ENCODE measurements at regions not wholly inside any gene's neighbourhood (a gene's known extent, or its start where the extent isn't known, plus 50 kb on each side); places are given as distances from the start of the nearest gene placed in this dataset.

GRCh38 chr11:134508219-134508990 is 96.4 kb upstream of the B3GAT1 start:
- TF ChIP-seq POLR2AphosphoS5 (IDR thresholded peaks at IDR 0.05), result no peak
- TF ChIP-seq, protein P1, sequence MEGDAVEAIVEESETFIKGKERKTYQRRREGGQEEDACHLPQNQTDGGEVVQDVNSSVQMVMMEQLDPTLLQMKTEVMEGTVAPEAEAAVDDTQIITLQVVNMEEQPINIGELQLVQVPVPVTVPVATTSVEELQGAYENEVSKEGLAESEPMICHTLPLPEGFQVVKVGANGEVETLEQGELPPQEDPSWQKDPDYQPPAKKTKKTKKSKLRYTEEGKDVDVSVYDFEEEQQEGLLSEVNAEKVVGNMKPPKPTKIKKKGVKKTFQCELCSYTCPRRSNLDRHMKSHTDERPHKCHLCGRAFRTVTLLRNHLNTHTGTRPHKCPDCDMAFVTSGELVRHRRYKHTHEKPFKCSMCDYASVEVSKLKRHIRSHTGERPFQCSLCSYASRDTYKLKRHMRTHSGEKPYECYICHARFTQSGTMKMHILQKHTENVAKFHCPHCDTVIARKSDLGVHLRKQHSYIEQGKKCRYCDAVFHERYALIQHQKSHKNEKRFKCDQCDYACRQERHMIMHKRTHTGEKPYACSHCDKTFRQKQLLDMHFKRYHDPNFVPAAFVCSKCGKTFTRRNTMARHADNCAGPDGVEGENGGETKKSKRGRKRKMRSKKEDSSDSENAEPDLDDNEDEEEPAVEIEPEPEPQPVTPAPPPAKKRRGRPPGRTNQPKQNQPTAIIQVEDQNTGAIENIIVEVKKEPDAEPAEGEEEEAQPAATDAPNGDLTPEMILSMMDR (IDR thresholded peaks at IDR 0.05), result no peak
- no peak for TF ChIP-seq EP300 (IDR thresholded peaks at IDR 0.05; ENCODE audit: low read depth)
